ENCODE measurements at regions not wholly inside any gene's neighbourhood (a gene's known extent, or its start where the extent isn't known, plus 50 kb on each side); places are given as distances from the start of the nearest gene placed in this dataset.

- H3K27me3 ChIP-seq (replicated peaks in 1 of 2; ENCODE audit: control insufficient read depth in 2 of 2, extremely low read depth in 1 of 2, insufficient read depth in 2 of 2, low read length in 1 of 2), result no peaks in the 10 kb centered on the region
- no peaks in the 10 kb centered on the region for H3K9me3 ChIP-seq
- Mint-ChIP-seq H3K36me3 (no peaks in the 10 kb centered on the region), H3K4me1 (no peaks in the 10 kb centered on the region), H3K27me3 (no peaks in the 10 kb centered on the region), H3K4me3 (no peak overlapping the region), H3K27ac (no peak overlapping the region), H3K9me3 (peaks cover 2 to 31% (median 16%) of the 10 kb centered on the region in 3 donors)
- no CpG with 5 or more reads among the region's 2 CpGs for WGBS (ENCODE audit: insufficient coverage)
- H3K4me3 ChIP-seq (ENCODE audit: control insufficient read depth in 1 of 2, extremely low read depth in 1 of 2, low read length in 1 of 2), result no peak overlapping the region
- no peak overlapping the region for H3K27ac ChIP-seq (ENCODE audit: low read length)
- ATAC-seq (replicated peaks in 1 of 4) (no peak), DNase-seq (no peak)
- no peaks in the 10 kb centered on the region for H3K4me1 ChIP-seq (ENCODE audit: control insufficient read depth in 1 of 2, extremely low read depth in 1 of 2, insufficient read depth in 2 of 2, low read length in 2 of 2)
- POLR2A ChIA-PET, result no interaction called here
- CTCF ChIA-PET, result no interaction called here
- H3K36me3 ChIP-seq (ENCODE audit: control insufficient read depth in 2 of 2, extremely low read depth in 1 of 2, insufficient read depth in 1 of 2, low read length in 1 of 2), result no peaks in the 10 kb centered on the region
These were observed 803.7 kb downstream of the NCAM2 start for GRCh38 chr21:21801921-21802320.

- CTCF ChIA-PET, result no interaction called here
- Mint-ChIP-seq H3K4me3 (no peak overlapping the region), H3K27me3 (no peaks in the 10 kb centered on the region), H3K36me3 (no peaks in the 10 kb centered on the region), H3K27ac (no peak overlapping the region), H3K4me1 (no peaks in the 10 kb centered on the region), H3K9me3 (peaks cover 2 to 26% (median 15%) of the 10 kb centered on the region in 3 donors)
- Histone ChIP-seq H3K27me3 (replicated peaks in 1 of 2; ENCODE audit: control insufficient read depth in 2 of 2, extremely low read depth in 1 of 2, insufficient read depth in 2 of 2, low read length in 1 of 2) (no peaks in the 10 kb centered on the region), H3K9me3 (peaks cover 2% of the 10 kb centered on the region), H3K27ac (ENCODE audit: low read length) (no peak overlapping the region), H3K36me3 (ENCODE audit: control insufficient read depth in 2 of 2, extremely low read depth in 1 of 2, insufficient read depth in 1 of 2, low read length in 1 of 2) (no peaks in the 10 kb centered on the region), H3K4me3 (ENCODE audit: control insufficient read depth in 1 of 2, extremely low read depth in 1 of 2, low read length in 1 of 2) (no peak overlapping the region), H3K4me1 (ENCODE audit: control insufficient read depth in 1 of 2, extremely low read depth in 1 of 2, insufficient read depth in 2 of 2, low read length in 2 of 2) (no peaks in the 10 kb centered on the region)
- ATAC-seq (replicated peaks in 1 of 4) (no peak), DNase-seq (no peak)
- POLR2A ChIA-PET, result interaction anchor here in 1 of 2 donors (0.5 kb wide), 1 partner anchor 1720 kb away, joined by 3 read pairs; no protein-coding TSS in a partner anchor
- 87% methylated on average over 4 of the region's 7 CpGs for WGBS (ENCODE audit: insufficient coverage)
These were observed 808.7 kb downstream of the NCAM2 start for GRCh38 chr21:21806711-21807597.

GRCh38 chr21:21807598-21807903, 809.3 kb downstream of the NCAM2 start:
- ChIA-PET POLR2A (no interaction called here), CTCF (no interaction called here)
- Mint-ChIP-seq H3K27me3 (no peaks in the 10 kb centered on the region), H3K27ac (no peak overlapping the region), H3K9me3 (peaks cover 2 to 26% (median 15%) of the 10 kb centered on the region in 3 donors), H3K4me1 (no peaks in the 10 kb centered on the region), H3K4me3 (no peak overlapping the region), H3K36me3 (no peaks in the 10 kb centered on the region)
- no peak overlapping the region for H3K4me3 ChIP-seq (ENCODE audit: control insufficient read depth in 1 of 2, extremely low read depth in 1 of 2, low read length in 1 of 2)
- no peak overlapping the region for H3K27ac ChIP-seq (ENCODE audit: low read length)
- peaks cover 2% of the 10 kb centered on the region for H3K9me3 ChIP-seq
- no peaks in the 10 kb centered on the region for H3K27me3 ChIP-seq (replicated peaks in 1 of 2; ENCODE audit: control insufficient read depth in 2 of 2, extremely low read depth in 1 of 2, insufficient read depth in 2 of 2, low read length in 1 of 2)
- ATAC-seq (replicated peaks in 1 of 4) (no peak), DNase-seq (no peak)
- WGBS (ENCODE audit: insufficient coverage), result no CpG with 5 or more reads among the region's 1 CpG
- no peaks in the 10 kb centered on the region for H3K4me1 ChIP-seq (ENCODE audit: control insufficient read depth in 1 of 2, extremely low read depth in 1 of 2, insufficient read depth in 2 of 2, low read length in 2 of 2)
- H3K36me3 ChIP-seq (ENCODE audit: control insufficient read depth in 2 of 2, extremely low read depth in 1 of 2, insufficient read depth in 1 of 2, low read length in 1 of 2), result no peaks in the 10 kb centered on the region

GRCh38 chr21:21813289-21813688, 815.1 kb downstream of the NCAM2 start:
- Histone ChIP-seq H3K36me3 (ENCODE audit: control insufficient read depth in 2 of 2, extremely low read depth in 1 of 2, insufficient read depth in 1 of 2, low read length in 1 of 2) (no peaks in the 10 kb centered on the region), H3K4me1 (ENCODE audit: control insufficient read depth in 1 of 2, extremely low read depth in 1 of 2, insufficient read depth in 2 of 2, low read length in 2 of 2) (no peaks in the 10 kb centered on the region), H3K4me3 (ENCODE audit: control insufficient read depth in 1 of 2, extremely low read depth in 1 of 2, low read length in 1 of 2) (no peak overlapping the region), H3K27ac (ENCODE audit: low read length) (no peak overlapping the region), H3K27me3 (replicated peaks in 1 of 2; ENCODE audit: control insufficient read depth in 2 of 2, extremely low read depth in 1 of 2, insufficient read depth in 2 of 2, low read length in 1 of 2) (no peaks in the 10 kb centered on the region), H3K9me3 (peaks cover 2% of the 10 kb centered on the region)
- no peaks in the 10 kb centered on the region for H3K4me1 Mint-ChIP-seq
- 83% methylated on average over 1 of the region's 2 CpGs for WGBS (ENCODE audit: insufficient coverage)
- peaks cover 0 to 12% (median 2%) of the 10 kb centered on the region in 3 donors for H3K9me3 Mint-ChIP-seq
- ATAC-seq (replicated peaks in 1 of 4), result no peak
- H3K27ac Mint-ChIP-seq, result no peak overlapping the region
- POLR2A ChIA-PET, result no interaction called here
- H3K4me3 Mint-ChIP-seq, result no peak overlapping the region
- H3K36me3 Mint-ChIP-seq, result no peaks in the 10 kb centered on the region
- CTCF ChIA-PET, result no interaction called here
- DNase-seq, result no peak
- no peaks in the 10 kb centered on the region for H3K27me3 Mint-ChIP-seq

- ATAC-seq (replicated peaks in 1 of 4) (no peak), DNase-seq (no peak)
- Histone ChIP-seq H3K4me1 (ENCODE audit: control insufficient read depth in 1 of 2, extremely low read depth in 1 of 2, insufficient read depth in 2 of 2, low read length in 2 of 2) (no peaks in the 10 kb centered on the region), H3K27me3 (replicated peaks in 1 of 2; ENCODE audit: control insufficient read depth in 2 of 2, extremely low read depth in 1 of 2, insufficient read depth in 2 of 2, low read length in 1 of 2) (no peaks in the 10 kb centered on the region), H3K4me3 (ENCODE audit: control insufficient read depth in 1 of 2, extremely low read depth in 1 of 2, low read length in 1 of 2) (no peak overlapping the region), H3K9me3 (peaks cover 2% of the 10 kb centered on the region), H3K36me3 (ENCODE audit: control insufficient read depth in 2 of 2, extremely low read depth in 1 of 2, insufficient read depth in 1 of 2, low read length in 1 of 2) (no peaks in the 10 kb centered on the region), H3K27ac (ENCODE audit: low read length) (no peak overlapping the region)
- POLR2A ChIA-PET, result no interaction called here
- no peak overlapping the region for H3K4me3 Mint-ChIP-seq
- CTCF ChIA-PET, result no interaction called here
- no peaks in the 10 kb centered on the region for H3K36me3 Mint-ChIP-seq
- H3K27me3 Mint-ChIP-seq, result no peaks in the 10 kb centered on the region
- H3K4me1 Mint-ChIP-seq, result no peaks in the 10 kb centered on the region
- H3K27ac Mint-ChIP-seq, result no peak overlapping the region
- H3K9me3 Mint-ChIP-seq, result peaks cover 0 to 12% (median 0%) of the 10 kb centered on the region in 3 donors
These were observed 815.7 kb downstream of the NCAM2 start for GRCh38 chr21:21813934-21814333.

- ChIA-PET CTCF (no interaction called here), POLR2A (no interaction called here)
- Mint-ChIP-seq H3K9me3 (peaks cover 3 to 17% (median 8%) of the 10 kb centered on the region in 3 donors), H3K27ac (no peak overlapping the region), H3K27me3 (no peaks in the 10 kb centered on the region), H3K4me1 (no peaks in the 10 kb centered on the region), H3K36me3 (no peaks in the 10 kb centered on the region), H3K4me3 (no peak overlapping the region)
- ATAC-seq (replicated peaks in 1 of 4) (no peak), DNase-seq (no peak)
- Histone ChIP-seq H3K9me3 (no peaks in the 10 kb centered on the region), H3K27ac (ENCODE audit: low read length) (no peak overlapping the region), H3K27me3 (replicated peaks in 1 of 2; ENCODE audit: control insufficient read depth in 2 of 2, extremely low read depth in 1 of 2, insufficient read depth in 2 of 2, low read length in 1 of 2) (no peaks in the 10 kb centered on the region), H3K4me3 (ENCODE audit: control insufficient read depth in 1 of 2, extremely low read depth in 1 of 2, low read length in 1 of 2) (no peak overlapping the region), H3K4me1 (ENCODE audit: control insufficient read depth in 1 of 2, extremely low read depth in 1 of 2, insufficient read depth in 2 of 2, low read length in 2 of 2) (no peaks in the 10 kb centered on the region), H3K36me3 (ENCODE audit: control insufficient read depth in 2 of 2, extremely low read depth in 1 of 2, insufficient read depth in 1 of 2, low read length in 1 of 2) (no peaks in the 10 kb centered on the region)
- no CpG with 5 or more reads among the region's 4 CpGs for WGBS (ENCODE audit: insufficient coverage)
These were observed 818.6 kb downstream of the NCAM2 start for GRCh38 chr21:21816778-21817177.

- H3K27ac ChIP-seq (ENCODE audit: low read length), result no peak overlapping the region
- H3K36me3 Mint-ChIP-seq, result no peaks in the 10 kb centered on the region
- no peaks in the 10 kb centered on the region for H3K27me3 Mint-ChIP-seq
- ATAC-seq (replicated peaks in 1 of 4) (no peak), DNase-seq (no peak)
- H3K36me3 ChIP-seq (ENCODE audit: control insufficient read depth in 2 of 2, extremely low read depth in 1 of 2, insufficient read depth in 1 of 2, low read length in 1 of 2), result no peaks in the 10 kb centered on the region
- WGBS (ENCODE audit: insufficient coverage), result no CpG with 5 or more reads among the region's 2 CpGs
- H3K4me3 ChIP-seq (ENCODE audit: control insufficient read depth in 1 of 2, extremely low read depth in 1 of 2, low read length in 1 of 2), result no peak overlapping the region
- H3K9me3 ChIP-seq, result no peaks in the 10 kb centered on the region
- no peaks in the 10 kb centered on the region for H3K27me3 ChIP-seq (replicated peaks in 1 of 2; ENCODE audit: control insufficient read depth in 2 of 2, extremely low read depth in 1 of 2, insufficient read depth in 2 of 2, low read length in 1 of 2)
- no peaks in the 10 kb centered on the region for H3K4me1 ChIP-seq (ENCODE audit: control insufficient read depth in 1 of 2, extremely low read depth in 1 of 2, insufficient read depth in 2 of 2, low read length in 2 of 2)
- ChIA-PET POLR2A (no interaction called here), CTCF (no interaction called here)
- H3K27ac Mint-ChIP-seq, result no peak overlapping the region
- H3K4me1 Mint-ChIP-seq, result no peaks in the 10 kb centered on the region
- H3K9me3 Mint-ChIP-seq, result peaks cover 8 to 17% (median 10%) of the 10 kb centered on the region in 3 donors
- H3K4me3 Mint-ChIP-seq, result no peak overlapping the region
These were observed 820.7 kb downstream of the NCAM2 start for GRCh38 chr21:21818898-21819297.

Data from T-cell (primary cell).